ENCODE measurements at regions not wholly inside any gene's neighbourhood (a gene's known extent, or its start where the extent isn't known, plus 50 kb on each side); places are given as distances from the start of the nearest gene placed in this dataset.

DNA sequence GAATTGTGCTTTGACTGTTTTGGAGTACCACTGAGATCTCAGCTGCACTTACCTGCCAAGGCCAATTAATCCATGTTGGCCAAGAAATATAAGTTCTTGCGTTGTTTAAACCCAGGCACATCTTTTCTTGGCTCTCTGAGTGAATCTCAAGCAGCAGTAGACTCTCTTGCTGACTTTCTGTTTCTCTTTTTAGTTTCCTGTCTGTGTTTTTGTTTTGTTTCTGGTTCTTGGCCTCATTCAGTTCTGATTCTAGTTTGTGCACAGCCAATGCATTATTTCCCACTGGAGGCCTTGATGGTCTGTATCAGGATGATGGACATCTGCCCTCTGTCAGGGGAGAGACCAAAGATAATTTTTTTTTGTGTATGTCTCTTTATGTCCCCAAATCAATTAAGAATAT, 379.4 kb downstream of the CDH2 start:
- Mint-ChIP-seq H3K4me3 (no peak overlapping the region), H3K36me3 (no peaks in the 10 kb centered on the region), H3K4me1 (no peaks in the 10 kb centered on the region), H3K27ac (no peak overlapping the region), H3K27me3 (no peaks in the 10 kb centered on the region), H3K9me3 (no peaks in the 10 kb centered on the region)
- ATAC-seq (replicated peaks), result no peak
- DNase-seq, result no peak

DNA sequence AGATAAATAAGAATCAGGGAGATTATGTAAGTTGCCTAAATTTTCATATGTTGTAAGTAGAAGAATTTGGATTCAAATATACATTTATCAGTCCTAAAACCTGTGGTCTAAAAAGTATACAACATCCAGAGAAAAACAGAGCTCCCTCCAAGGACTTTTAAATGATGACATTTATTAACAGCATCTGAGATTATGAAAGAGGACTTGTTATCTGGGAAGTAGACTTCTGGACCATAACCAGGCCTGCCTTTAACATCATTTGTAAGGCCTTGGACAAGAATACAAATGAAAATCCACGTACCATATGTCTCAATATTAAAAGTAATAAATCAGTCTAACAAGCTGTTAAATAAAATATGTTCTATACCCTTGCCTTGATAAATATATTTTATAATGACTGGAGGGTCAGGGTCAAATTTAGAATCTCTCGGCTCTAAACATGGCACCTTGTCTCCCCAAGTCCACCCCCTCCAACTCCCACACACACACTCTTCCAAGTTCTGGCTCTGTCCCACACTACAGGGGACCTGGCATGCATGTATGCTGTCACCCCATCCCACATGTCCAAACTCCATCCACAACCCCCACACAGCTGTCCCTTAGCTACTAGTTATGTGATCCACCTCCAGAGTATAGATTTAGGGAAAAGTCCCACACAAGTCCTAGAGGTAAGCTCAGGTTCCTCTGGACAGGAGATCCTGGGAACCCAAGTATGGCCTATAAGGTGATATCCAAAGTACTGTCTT, 382.6 kb downstream of the CDH2 start:
- Mint-ChIP-seq H3K27me3 (no peaks in the 10 kb centered on the region), H3K27ac (no peak overlapping the region), H3K4me1 (no peaks in the 10 kb centered on the region), H3K9me3 (no peaks in the 10 kb centered on the region), H3K36me3 (no peaks in the 10 kb centered on the region), H3K4me3 (no peak overlapping the region)
- ATAC-seq (replicated peaks), result no peak
- no peak for DNase-seq

DNA sequence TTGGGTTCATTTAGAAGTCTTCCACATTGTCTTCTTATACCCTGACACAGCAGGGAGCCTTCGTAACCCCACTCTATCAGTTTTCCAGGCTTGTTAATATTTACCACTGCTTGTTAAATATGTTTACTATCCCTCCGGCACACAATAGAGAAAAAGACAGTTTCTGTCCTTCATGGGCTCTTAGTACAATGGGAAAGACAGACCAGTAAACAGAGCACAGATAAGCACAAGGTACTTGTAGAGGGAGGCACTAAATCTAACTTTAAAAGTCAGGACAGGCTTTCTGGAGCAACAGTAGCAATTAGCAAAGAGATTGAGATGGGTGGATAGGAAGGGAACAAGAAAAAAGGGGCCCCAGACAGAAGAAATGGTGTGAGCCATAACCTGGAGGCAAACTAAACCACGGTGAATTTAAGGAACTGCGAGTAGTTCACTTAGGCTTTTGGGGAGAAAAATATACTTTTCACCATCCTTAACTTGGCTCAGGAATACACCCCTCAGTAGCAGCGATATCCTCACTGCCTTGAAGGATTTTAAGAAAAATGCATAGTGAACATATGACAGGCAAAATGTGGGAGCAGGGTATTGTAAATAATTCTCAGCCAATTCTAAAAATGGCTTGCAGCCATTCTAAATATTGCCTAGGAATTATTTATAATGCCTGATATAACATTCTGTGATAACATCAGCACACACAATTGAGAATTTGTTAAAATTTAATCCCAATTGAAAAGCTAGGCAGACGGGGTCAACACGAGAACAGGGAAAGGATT, 383.7 kb downstream of the CDH2 start:
- H3K9me3 Mint-ChIP-seq, result no peaks in the 10 kb centered on the region
- DNase-seq (no peak), ATAC-seq (replicated peaks) (no peak)
- H3K4me1 Mint-ChIP-seq, result no peaks in the 10 kb centered on the region
- no peaks in the 10 kb centered on the region for H3K36me3 Mint-ChIP-seq
- H3K4me3 Mint-ChIP-seq, result no peak overlapping the region
- H3K27me3 Mint-ChIP-seq, result no peaks in the 10 kb centered on the region
- H3K27ac Mint-ChIP-seq, result no peak overlapping the region

DNA sequence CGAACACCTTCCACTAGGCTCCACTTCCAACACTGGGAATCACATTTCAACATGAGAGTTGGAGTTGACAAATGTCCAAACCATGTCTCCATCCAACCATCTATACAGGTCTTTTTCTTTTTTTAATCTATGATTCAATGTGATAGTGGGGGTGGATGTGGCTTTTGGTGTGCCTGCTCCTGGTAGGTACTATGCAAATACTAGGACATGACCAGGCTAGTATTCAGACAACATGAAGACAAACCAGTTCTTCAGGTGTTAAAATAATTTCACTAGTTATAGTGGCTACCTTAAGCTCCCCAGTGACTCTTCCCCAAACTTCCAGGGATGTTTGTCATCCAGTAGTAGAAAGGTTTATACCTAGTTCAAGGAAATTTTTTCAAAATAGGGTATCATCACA, 387.5 kb downstream of the CDH2 start:
- Mint-ChIP-seq H3K9me3 (peaks cover 0 to 8% of the 10 kb centered on the region in 2 donors), H3K27ac (no peak overlapping the region), H3K4me1 (no peaks in the 10 kb centered on the region), H3K4me3 (no peak overlapping the region), H3K27me3 (no peaks in the 10 kb centered on the region), H3K36me3 (no peaks in the 10 kb centered on the region)
- no peak for DNase-seq
- ATAC-seq (replicated peaks), result no peak

DNA sequence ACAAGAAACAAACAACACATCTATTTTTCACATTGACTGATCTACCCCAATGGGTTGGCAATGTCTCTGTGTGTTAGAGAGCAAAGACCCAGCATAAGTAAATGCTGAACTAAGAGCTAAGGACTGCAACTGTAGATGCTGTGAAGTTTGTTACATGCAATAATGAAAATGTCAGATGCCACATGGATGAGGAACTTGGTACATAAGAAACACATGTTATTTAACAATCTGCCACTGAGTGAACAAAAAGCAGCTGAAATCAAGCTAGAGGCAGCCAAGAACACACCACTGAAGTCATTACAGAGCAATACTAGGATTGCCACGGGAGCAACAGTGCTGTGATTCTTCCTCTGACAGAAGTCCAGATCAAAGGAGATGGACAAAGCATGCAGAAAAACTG, 389.4 kb downstream of the CDH2 start:
- H3K36me3 Mint-ChIP-seq, result no peaks in the 10 kb centered on the region
- ATAC-seq (replicated peaks), result no peak
- peaks cover 0 to 8% of the 10 kb centered on the region in 2 donors for H3K9me3 Mint-ChIP-seq
- no peaks in the 10 kb centered on the region for H3K27me3 Mint-ChIP-seq
- H3K27ac Mint-ChIP-seq, result no peak overlapping the region
- no peak for DNase-seq
- H3K4me3 Mint-ChIP-seq, result no peak overlapping the region
- no peaks in the 10 kb centered on the region for H3K4me1 Mint-ChIP-seq

DNA sequence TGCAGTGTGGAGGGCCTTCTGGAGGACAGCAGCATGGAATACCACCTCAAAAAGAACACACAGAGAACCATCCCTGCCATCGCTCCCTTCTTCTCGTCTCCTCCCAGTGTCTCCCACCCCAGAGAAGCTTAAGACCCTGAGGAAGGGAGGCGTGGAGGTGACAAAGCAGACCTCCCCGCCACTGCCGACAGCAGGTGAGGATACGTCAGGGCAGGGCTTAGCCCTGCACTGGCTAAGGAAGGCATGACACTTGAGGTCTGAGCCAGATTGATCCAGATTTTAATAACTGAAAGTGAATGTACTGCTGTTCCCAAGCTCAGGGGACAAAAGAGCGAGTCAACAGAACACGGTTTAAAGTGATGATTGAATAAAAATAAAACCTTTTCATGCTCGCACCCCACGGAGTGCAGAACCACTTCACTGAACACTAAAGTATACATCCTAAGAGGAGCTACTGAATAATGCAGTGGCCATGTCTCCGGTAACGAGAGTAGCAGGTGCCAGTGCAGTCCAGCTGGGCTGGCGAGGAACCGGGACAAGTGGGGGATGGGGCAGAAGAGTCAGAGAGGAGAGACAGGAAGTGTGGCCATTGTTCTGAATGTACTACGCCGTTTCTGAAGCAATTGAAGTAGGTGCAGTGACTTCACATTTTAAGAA, 391.0 kb downstream of the CDH2 start:
- Mint-ChIP-seq H3K27me3 (no peaks in the 10 kb centered on the region), H3K4me1 (no peaks in the 10 kb centered on the region), H3K27ac (no peak overlapping the region), H3K4me3 (no peak overlapping the region), H3K9me3 (peaks cover 0 to 8% of the 10 kb centered on the region in 2 donors), H3K36me3 (no peaks in the 10 kb centered on the region)
- no peak for ATAC-seq (replicated peaks)
- DNase-seq, result no peak

DNA sequence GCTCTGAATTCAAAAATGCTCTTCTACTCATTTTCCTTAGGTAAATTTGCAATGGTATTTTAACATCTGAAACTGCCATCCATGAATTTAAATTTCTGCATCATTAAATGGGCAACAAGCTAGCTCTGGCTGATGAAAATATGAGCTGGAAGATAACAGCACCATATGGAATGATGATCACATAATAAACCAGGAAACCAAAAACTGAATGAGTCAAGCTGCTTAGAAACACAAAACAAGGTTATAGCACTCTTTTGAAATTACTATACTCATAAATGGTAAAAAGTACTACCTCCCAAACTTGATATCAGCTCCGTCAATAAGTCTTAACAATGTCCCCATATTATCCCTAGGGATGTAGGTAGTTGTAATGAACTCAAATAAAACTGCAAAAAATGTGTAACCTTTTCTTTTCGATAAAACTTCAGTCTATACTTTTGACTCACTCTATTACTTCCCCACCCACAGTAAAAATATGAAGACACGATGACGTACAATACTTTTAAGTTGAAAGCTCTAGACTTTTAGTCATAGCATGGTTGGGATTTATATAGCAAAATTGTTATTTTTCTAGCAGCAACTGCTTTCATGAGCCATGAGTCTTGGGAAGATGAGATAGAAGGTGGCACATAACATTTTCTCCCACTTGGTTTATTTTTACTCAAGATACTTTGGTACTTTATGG, 396.7 kb downstream of the CDH2 start:
- DNase-seq (no peak), ATAC-seq (replicated peaks) (no peak)
- Mint-ChIP-seq H3K27ac (no peak overlapping the region), H3K4me1 (no peaks in the 10 kb centered on the region), H3K36me3 (no peaks in the 10 kb centered on the region), H3K9me3 (peaks cover 0 to 1% of the 10 kb centered on the region in 2 donors), H3K4me3 (no peak overlapping the region), H3K27me3 (no peaks in the 10 kb centered on the region)

DNA sequence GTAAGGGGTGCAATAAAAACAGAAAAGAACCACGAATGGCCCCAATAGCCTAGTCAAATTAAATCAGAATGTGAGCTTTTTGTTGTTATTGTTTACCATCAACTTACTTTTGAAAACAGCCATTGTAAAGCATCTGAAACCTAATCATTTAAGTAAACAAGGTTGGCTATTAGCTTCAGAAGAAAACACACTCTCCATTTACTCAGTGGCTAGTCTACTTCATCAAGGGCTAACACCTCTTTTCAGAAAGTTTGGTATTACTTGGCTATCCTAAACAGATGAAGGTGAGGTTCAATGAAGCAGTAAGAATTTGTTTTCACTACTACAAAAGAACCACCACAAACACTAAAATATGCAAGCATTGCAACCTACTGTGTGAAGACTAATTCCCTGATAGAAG, 398.0 kb downstream of the CDH2 start:
- Mint-ChIP-seq H3K36me3 (no peaks in the 10 kb centered on the region), H3K9me3 (peaks cover 0 to 1% of the 10 kb centered on the region in 2 donors), H3K27me3 (no peaks in the 10 kb centered on the region), H3K4me1 (no peaks in the 10 kb centered on the region), H3K27ac (no peak overlapping the region), H3K4me3 (no peak overlapping the region)
- ATAC-seq (replicated peaks) (no peak), DNase-seq (no peak)

DNA sequence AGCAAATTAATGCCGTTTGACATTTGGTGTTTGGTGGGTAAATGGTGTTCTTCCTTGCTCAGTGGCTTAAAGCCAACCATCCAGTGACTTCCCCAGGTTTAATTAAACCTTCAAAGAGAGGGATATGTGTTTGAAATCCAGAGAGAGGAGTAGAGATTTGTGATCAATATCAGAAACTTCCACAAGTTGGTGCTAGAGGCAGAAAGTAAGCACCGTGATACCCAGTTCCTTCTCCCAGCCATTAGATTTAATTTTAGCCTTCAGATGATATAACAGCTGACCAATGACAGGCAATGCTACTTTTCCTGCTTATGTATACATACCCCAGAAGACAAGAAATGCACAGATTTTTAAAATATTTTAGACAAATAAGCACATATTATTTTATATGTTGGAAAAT, 398.5 kb downstream of the CDH2 start:
- ATAC-seq (replicated peaks), result no peak
- no peaks in the 10 kb centered on the region for H3K36me3 Mint-ChIP-seq
- no peak overlapping the region for H3K27ac Mint-ChIP-seq
- DNase-seq, result no peak
- no peaks in the 10 kb centered on the region for H3K27me3 Mint-ChIP-seq
- H3K9me3 Mint-ChIP-seq, result peaks cover 0 to 1% of the 10 kb centered on the region in 2 donors
- H3K4me1 Mint-ChIP-seq, result no peaks in the 10 kb centered on the region
- H3K4me3 Mint-ChIP-seq, result no peak overlapping the region

DNA sequence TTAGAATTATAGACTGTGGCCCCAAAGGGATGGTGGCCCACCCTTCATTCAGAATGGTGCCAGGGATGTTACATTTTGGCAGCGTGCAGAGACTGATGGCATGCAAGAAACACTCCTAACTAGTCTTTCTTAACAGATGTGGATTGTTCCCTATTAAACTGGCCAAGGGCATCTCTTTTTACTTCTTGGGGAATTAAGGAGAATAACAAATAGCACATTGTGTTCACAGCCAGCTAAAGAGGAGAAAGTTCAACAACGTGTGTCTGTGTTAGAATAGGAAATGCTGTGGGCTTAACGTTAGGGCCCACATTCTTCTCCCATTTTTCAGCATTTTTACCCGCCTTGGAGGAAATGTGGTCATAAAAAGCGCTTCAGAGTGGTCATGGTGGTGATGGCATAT, 404.8 kb downstream of the CDH2 start:
- Mint-ChIP-seq H3K9me3 (peaks cover 0 to 3% of the 10 kb centered on the region in 2 donors), H3K4me1 (no peaks in the 10 kb centered on the region), H3K36me3 (no peaks in the 10 kb centered on the region), H3K27ac (no peak overlapping the region), H3K4me3 (no peak overlapping the region), H3K27me3 (no peaks in the 10 kb centered on the region)
- DNase-seq (no peak), ATAC-seq (replicated peaks) (no peak)

DNA sequence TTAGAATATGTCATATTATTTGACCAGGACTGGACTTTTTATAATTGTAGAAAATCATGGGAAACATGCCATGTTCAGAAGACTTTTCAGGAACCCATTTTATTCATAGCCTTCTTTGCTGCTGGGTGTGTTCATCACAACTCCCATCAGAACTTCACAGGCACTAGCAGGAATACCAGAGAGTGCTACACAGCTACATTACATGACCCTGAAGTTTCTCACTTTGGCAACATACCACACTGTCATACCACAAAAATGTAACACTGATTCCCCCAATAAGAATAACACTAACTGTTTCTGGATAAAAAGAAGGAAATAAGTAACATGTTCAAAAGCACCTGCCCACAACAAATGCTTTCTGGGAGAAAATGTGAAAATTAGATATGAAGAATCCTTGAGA, 405.4 kb downstream of the CDH2 start:
- H3K27me3 Mint-ChIP-seq, result no peaks in the 10 kb centered on the region
- H3K9me3 Mint-ChIP-seq, result peaks cover 0 to 3% of the 10 kb centered on the region in 2 donors
- H3K36me3 Mint-ChIP-seq, result no peaks in the 10 kb centered on the region
- DNase-seq (no peak), ATAC-seq (replicated peaks) (no peak)
- H3K4me1 Mint-ChIP-seq, result no peaks in the 10 kb centered on the region
- no peak overlapping the region for H3K27ac Mint-ChIP-seq
- no peak overlapping the region for H3K4me3 Mint-ChIP-seq

DNA sequence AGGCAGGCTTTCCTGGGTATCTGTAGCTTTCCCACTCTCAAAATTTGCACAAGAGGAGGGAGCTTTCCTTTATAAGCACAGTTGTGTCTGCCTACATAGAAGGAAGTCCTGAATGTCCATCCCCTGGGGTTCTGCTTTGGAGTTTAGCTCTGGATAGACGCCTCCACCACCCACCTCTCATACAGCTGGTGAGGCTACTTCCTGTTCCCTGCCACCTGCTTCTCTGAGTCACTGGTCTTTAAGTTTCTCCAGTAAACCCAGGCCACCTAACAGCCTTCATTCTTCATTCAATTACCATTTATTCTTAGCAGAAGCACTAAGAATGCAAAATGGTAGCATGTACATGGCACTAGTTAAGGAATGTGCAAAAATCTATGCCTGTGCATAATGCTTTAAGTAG, 407.8 kb downstream of the CDH2 start:
- Mint-ChIP-seq H3K4me1 (no peaks in the 10 kb centered on the region), H3K9me3 (peaks cover 3% of the 10 kb centered on the region in 2 donors), H3K27me3 (no peaks in the 10 kb centered on the region), H3K27ac (no peak overlapping the region), H3K4me3 (no peak overlapping the region), H3K36me3 (no peaks in the 10 kb centered on the region)
- DNase-seq, result no peak
- ATAC-seq (replicated peaks), result peak in 1 of 2 donors; percentile 23

DNA sequence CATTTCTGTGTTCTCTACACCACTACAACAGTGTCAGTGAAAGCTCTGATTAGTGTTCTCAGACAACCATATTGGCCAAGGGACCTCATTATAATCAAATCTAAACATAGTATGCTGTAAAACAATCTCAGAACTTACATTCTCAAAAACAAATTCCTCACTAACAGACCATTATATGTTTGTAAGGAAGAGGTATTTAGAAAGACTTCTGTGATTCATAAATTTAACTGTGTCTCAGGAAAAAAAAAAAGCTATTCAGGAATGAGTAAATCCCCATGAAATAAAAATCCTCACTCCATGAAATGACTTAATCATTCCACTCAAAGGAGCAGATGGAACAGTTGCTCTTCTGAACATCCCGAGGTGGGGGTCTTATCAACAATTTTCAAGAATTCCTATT, 413.0 kb downstream of the CDH2 start:
- Mint-ChIP-seq H3K4me1 (no peaks in the 10 kb centered on the region), H3K4me3 (no peak overlapping the region), H3K27ac (no peak overlapping the region), H3K36me3 (no peaks in the 10 kb centered on the region), H3K27me3 (no peaks in the 10 kb centered on the region), H3K9me3 (peaks cover 3 to 5% of the 10 kb centered on the region in 2 donors)
- DNase-seq (no peak), ATAC-seq (replicated peaks) (no peak)

DNA sequence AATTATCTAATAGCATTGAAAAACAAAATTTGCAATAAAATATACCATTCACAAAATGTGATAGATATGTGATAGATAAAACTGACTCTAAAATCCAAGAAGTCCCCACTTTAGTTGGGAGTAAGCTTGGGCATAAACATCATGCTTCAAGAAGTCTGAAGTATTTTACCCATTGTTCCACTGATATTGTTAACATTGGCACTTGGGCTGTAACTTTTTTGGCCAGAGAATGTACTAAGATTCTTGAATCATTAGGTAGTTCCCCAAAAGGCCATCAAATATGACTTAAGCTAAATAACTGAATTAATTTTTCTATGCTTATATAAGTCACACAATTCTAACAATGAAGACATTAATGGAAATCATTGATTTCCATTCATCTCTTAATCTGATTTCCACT, 413.6 kb downstream of the CDH2 start:
- Mint-ChIP-seq H3K4me3 (no peak overlapping the region), H3K27me3 (no peaks in the 10 kb centered on the region), H3K27ac (no peak overlapping the region), H3K9me3 (peaks cover 3 to 5% of the 10 kb centered on the region in 2 donors), H3K4me1 (no peaks in the 10 kb centered on the region), H3K36me3 (no peaks in the 10 kb centered on the region)
- ATAC-seq (replicated peaks), result no peak
- DNase-seq, result no peak
